RCC 7860 (cell line): ENCODE measurements at regions not wholly inside any gene's neighbourhood (a gene's known extent, or its start where the extent isn't known, plus 50 kb on each side); places are given as distances from the start of the nearest gene placed in this dataset.
A peak's percentile ranks its signal among the peaks of the same experiment; 100 is the strongest.

Source experiments
- DNase-seq: peaks from one replicate; pipeline ENCODE4 v3.0.0-alpha.2; 2015; ENCODE audit warnings: low spot score
- FAIRE-seq: peaks from 2 replicates; lab custom pipeline; 2012; peaks lifted over from hg19 to GRCh38; lab: Jason Lieb, UNC

DNA sequence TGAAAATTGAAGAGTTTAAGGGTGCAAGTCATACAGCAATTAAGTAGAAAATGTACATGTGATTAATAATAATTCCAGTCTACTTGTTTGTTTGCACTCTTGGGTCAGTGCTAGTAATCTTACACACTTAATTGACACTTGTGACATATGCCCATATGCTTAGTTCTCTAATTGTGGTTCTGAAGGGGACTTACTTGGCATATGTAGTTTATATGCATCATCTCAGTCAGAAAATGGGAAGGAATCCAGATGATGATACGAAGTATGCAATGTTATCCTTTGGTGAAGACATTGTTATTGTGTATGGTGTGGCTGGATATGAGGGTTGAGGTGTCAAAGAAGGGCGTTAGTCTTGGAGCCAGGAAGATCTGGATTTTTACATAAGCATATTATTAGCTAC is 193.5 kb upstream of the HDAC9 start:
- no peak for DNase-seq
- no peak for FAIRE-seq

DNA sequence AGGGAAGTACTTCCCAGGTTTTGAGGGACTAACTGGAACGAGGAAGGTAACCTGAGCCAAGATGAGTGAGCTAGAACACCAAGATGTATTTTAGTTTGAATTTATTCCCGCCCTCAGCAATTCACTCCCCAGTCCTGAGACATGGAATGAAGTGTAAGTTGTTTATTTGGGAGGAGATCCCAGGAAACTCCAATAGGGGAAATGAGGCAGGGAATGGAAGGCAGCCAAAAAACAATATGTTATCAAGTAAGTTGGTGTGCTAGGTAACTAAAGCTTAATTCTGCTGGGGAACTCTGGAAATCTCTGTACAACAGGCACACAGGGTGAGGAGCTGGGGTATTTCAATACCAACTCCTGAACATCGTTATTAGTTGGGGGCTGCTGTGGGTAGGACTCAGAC is 189.7 kb upstream of the HDAC9 start:
- FAIRE-seq: no peak
- DNase-seq: no peak

DNA sequence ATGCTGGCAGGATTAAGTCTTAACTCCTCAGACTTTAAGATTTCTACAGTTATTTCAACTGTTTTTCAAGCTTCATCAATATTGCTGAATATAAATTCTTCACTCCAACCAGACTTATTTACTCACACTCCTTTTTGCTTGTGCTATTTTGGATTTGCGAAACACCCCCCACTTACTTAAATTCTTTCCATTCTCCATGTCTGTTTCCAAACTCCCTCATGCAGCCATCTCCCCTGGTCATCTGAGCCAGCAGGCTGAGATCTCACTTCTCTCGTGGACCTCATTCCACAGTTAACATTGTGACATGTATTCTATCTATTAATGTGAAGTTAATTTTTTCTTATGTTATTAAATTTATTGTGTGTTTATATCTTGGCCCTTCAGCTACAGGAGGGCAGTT is 188.9 kb upstream of the HDAC9 start:
- DNase-seq: no peak
- FAIRE-seq: no peak

DNA sequence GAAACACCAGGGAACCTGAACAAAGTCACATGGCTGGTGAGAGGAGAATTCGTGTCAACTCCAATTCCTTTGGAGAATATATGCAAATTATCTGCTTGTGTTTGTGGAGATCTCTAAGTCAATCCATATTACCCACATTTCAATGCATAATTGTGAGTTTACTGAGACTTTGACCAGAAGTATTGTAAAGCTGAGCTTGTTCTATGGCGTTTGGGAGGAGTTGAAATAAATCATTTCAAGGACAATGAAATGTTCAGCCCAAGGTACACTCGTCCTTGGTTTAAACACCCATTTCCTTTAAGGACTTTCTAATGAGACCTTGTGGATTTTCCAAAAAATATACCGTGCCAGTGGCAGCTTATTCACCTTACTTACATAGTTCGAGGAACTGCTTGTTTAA is 186.6 kb upstream of the HDAC9 start:
- DNase-seq (no peak), FAIRE-seq (no peak)

DNA sequence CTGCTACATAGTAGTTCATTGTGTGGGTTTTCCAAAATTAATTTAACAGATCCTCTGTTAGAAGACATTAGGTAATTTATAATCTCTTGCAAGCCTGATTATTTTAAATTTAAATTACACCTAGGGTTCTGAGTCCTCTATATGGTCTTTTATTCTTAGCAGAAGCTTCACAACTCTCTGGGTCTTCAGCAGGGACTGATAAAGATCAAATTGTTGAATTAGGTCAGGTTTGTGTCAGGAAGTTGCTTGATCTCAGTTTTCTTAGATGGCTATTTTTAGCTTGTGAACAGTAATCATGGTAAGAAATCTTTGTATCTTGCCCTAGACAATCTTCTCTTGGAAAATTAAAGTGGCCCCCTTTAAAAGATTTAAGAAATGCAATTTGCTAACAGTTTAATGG is 183.1 kb upstream of the HDAC9 start:
- DNase-seq (no peak), FAIRE-seq (no peak)

DNA sequence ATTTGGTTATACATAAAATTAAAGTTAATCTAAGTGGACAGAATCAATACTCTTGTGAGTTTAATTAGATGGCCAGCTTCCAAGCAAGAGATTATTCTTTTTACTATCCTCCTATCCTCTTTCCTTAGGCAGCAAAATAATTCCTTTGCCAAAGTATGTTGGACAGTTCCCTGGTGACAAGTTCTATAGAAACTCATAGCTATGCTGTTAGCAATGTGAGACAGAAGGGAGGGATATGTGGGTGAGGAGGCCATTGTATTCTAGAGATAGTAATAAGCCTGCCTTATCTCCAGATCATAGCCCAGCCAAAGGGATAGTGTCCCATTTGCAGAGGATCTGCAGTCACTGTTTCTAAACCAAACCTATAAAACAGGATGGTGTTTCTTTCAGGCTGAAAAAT is 181.6 kb upstream of the HDAC9 start:
- no peak for FAIRE-seq
- DNase-seq: no peak

DNA sequence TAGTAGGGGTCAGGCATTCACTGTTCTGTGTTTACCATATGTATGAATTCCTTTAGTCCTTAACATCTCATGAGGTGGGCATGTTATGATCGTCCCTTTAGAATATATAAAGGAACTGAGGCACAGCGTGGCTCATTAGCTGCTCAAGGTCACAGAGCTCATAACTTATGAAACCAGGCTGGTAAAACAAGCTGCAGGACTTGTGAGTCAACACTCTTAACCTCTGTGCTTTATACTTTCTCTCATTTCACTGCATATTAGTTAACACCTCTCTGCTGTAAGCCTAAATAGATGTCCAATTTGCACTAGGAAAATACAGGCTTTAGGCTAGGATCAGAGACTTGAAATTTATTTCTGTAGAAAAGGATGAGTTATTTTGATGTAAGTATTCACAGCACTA is 180.3 kb upstream of the HDAC9 start:
- FAIRE-seq: no peak
- no peak for DNase-seq

DNA sequence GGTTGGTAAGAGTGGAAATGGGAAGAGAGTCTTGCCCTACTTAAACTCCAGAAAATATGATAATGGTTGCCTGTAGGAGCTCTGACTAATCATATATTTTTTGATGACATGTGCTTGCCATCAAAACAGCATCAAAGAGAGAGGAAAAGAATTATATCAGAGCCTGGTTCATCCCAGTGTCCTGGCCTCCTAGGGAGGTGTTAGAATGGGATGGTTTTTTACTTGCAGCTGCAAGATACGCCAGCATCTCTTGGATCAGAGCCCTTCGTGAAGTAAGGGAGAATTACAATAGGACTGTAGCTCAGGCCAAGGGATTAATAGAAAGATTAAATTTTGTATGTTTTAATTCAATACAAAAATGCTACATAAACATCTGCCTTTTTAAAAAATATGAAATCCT is 177.6 kb upstream of the HDAC9 start:
- DNase-seq (no peak), FAIRE-seq (no peak)

DNA sequence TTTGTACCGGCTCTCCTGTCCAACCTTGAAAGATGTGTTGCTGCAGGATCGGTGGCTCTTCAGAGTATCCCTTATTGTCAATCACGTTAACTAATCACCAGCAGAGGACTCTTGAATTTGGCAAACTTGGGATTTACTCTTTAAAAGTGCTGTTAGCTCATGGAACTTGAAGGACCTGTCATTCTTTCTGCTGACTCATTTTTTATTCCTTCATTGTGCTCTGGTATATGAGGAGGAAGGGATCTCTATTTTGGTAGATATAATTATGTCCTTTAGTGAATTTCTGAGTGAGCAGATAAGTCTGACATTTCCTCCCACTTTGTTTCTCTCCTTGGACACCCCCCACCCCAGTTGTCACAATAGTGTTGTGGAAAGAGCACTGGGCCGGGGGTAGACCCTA is 175.1 kb upstream of the HDAC9 start:
- FAIRE-seq (no peak), DNase-seq (no peak)

DNA sequence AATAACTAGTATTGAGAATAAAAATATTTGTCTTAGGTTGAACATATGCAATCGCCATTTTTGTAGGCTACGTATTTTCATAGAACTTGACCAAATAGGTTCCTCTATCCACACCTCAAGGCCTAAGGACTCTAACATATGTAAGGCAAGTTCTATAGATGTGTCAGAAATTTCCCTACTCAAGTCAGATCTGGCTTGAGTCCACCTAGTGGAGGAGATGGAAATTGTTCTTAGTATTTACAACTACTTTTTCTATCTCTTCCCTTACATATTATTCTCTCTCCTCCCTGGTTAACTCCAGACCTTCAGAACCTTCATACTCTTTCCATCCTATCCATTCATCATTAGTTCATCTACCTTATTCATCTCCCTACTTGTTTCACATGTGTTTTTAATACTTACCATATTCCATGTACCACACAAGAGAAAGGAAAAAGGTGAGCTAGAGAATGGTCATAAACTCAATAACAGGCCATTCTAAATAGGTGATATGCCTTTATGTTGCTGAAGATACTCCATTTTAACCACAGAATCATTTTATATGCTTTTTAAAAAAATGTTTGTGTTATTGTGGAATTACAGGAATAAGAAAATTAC is 174.5 kb upstream of the HDAC9 start:
- DNase-seq: peak; percentile 35
- FAIRE-seq: peak; percentile 55

DNA sequence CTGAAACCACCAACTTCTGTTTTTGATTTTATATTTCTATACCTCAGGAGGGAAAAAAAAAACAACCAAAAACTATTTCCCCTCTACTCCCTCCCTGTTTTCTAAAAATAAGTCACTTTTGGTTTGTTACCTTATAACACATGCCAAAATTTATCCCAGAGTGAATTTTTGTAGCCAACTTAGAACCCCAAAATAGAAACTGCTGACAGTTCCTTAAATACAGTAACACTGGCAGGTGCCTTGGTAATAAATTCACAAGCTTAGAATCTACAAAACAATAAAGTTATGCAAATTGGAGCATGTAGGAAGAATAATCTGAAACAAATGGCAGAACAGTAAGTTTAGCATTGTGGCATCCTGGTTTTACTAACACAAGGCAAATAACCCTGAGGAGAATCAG is 165.0 kb upstream of the HDAC9 start:
- no peak for FAIRE-seq
- no peak for DNase-seq

DNA sequence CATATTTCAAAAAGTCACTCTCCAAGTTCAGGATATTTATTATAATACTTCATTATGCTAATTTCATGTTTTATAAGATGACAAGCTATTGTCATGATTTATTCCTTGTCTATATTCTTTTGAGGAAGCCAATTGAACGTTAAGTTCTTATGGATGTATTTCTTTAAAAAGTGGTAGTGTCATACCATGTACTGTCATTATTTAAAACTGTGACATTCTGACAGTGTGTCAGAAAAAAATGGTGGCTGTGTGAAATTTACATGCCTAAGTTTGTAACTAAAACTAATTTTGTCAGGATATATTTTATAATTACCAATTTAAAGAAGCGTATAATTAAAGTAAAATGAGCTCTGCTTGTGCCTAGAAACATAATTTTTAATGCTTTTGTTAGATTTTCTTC is 158.9 kb upstream of the HDAC9 start:
- no peak for FAIRE-seq
- no peak for DNase-seq

DNA sequence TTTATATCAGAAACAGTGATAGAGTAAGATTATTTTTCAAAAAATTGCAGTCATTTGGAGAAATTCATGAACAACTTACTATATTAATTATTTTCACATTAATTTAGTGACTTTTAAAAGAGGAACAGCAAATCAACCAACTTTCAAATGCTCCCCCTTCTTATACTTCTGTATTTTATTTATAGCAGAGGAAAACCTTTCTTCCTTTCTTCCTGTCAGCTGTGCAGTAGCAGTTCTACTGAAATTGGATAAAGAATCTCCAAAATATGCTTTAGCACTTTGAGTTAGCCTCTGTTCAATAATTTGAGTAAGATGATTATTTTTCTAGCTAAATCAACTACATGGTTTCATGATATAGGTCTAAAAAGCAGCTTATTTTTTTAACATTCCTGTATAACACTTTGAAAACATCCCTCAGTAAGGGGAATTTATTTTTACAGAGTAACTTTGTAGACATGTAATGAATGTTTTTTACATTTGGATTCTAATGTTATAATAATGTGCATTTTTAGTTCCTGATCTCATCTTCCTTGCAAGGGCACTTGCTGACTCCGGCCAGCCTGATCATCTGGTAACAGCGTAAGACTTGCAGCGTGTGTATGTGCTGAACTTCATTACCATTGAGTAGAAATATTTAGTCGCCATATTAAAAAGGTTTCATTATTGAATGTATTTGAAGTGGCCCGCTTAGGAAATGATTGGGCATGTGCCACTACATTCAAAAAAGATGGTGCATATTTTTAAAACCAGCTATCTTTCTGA is 158.3 kb upstream of the HDAC9 start:
- FAIRE-seq: no peak
- DNase-seq: no peak

DNA sequence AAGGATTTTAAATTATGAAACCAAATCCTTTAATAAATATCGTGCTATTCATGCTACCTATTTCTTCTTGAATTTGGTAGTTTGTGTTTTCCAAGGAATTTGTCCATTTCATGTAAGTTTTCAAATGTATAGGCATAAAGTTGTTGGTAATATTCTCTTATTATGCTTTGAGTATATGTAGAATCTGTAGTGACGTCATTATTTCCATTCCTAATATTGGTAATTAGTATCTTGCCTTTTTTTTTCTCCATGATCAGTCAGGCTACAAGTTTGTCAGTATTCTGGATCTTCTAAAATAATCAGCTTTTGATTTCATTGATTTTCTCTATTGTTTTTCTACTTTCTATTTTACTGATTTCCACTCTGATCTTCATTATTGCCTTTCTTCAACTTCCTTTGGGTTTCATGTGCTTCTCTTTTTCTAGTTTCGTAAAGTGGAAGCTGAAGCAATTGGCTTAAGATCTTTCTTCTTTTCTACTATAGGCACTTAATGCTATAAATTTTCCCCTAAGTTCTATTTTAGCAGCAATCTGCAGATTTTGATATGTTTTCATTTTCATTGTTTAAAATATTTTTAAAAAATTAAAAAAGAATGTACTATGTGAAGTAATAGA is 156.5 kb upstream of the HDAC9 start:
- DNase-seq (no peak), FAIRE-seq (no peak)

DNA sequence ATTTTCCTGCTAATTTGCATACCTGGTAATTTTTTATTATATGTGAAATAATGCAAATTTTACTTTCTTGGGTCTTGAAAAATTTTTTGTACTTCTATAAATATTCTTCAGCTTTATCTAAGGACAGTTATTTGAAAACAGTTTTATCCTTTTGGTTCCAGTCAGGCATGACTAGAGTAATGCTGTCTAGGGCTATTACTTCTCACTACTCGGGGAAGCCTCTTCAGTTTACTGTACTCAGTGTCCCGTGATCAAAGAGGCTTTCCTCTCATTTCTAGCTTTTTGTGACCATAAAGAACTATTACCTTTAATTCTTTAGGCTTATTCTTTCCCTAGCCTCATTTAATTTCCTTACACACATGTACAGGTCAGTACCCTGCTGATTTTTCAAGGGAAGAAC is 153.8 kb upstream of the HDAC9 start:
- FAIRE-seq (no peak), DNase-seq (no peak)

DNA sequence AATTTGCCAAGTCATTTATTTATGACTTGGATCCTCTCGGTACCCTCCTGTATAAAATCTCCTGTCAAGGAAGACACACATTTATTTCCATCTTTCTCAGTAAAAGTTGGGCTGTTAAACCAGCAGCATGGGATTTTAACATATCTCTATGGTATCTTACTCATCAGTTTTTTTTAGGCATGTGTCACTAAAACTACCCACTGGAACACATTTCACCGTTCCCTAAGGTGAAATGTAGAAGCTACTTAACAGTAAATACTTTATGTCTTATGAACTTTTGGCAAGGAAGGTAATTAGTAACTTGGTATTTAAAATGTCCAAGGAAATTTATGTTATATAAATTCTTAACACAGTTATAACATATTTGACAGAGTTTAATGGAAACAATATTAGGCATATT is 152.5 kb upstream of the HDAC9 start:
- FAIRE-seq (peak; percentile 78), DNase-seq (no peak)

DNA sequence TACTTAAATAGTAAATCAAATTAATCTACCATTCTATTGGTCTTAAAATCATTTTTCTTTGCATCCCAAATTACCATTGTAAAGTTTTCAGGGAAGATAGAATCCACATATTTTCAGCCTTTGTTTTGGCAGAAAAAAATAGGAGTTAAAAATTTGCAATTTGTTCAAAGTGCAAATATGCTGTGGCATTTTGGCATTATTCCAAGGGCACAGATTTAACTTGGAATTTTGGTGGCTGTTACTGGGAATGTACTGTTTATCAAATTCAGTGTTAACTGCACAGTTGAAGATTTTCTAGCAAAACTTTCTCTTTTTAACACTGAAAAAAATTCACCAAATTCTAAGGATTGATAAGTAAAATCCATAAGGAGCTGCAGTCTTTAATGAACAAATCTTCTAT is 151.0 kb upstream of the HDAC9 start:
- FAIRE-seq (no peak), DNase-seq (no peak)

DNA sequence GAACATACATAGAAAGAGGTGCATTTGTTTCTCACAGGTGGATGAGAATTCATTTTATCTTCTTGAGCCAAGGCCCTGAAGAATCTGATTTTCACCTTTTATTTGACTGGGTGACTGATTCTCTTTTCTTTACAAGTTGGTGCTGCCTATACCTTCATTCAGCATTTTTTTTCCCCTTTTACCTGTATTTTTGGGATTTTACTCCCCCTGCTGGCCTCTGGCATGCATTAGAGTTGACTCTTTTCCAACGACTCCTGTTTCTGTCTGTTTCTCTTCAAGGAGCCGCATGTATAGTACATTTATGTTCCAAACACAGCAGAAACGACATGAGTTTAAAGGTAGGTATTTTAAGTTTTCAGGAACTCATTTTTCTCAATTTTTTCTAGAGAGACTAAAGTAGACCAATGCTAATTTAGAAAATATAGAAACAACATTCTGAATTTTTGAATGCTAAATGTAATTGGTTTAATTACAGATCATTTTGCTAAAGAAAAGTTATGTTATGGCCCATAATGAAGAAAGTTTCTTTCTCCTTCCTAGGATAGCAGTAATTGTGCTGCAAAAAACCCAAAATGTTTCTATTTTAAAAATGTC is 149.8 kb upstream of the HDAC9 start:
- peak; percentile 41 for DNase-seq
- peak; percentile 80 for FAIRE-seq

DNA sequence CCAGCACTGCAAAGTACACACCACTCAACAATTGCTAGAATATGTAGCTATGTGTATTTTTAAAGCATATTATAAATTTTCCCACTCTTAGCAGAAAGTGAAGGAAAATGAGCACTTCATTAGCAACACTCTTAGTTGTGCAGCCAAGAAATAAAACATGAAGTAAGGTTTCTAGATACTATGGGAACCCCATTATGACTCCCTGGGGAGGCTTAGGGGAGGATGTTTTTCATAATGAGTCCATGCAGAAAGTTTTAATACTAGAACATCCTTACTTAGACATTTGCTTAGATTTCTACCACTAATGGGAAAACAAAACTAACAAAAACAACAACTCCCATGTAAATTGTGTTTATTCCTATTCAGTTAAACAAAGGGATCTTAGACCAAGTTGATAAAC is 148.4 kb upstream of the HDAC9 start:
- no peak for FAIRE-seq
- no peak for DNase-seq

DNA sequence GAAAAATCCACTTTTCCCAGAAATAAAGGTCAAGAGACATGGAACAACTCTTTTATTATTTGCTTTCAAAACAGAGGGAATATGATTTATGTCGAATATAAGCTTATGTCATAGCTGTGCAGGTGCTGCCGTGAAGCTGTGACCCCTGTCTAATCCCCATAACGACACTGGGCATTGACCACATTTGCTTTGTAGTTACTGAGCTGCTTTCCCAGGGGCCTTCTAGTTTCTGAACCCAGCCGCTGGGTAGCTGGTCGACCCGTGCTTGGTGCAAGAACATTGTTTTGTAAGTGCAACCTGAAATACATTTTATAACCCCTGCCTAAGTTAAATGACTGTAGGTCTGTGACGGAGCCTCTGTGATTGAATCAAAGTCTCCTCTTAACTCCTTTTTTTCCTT is 144.9 kb upstream of the HDAC9 start:
- FAIRE-seq (no peak), DNase-seq (no peak)

DNA sequence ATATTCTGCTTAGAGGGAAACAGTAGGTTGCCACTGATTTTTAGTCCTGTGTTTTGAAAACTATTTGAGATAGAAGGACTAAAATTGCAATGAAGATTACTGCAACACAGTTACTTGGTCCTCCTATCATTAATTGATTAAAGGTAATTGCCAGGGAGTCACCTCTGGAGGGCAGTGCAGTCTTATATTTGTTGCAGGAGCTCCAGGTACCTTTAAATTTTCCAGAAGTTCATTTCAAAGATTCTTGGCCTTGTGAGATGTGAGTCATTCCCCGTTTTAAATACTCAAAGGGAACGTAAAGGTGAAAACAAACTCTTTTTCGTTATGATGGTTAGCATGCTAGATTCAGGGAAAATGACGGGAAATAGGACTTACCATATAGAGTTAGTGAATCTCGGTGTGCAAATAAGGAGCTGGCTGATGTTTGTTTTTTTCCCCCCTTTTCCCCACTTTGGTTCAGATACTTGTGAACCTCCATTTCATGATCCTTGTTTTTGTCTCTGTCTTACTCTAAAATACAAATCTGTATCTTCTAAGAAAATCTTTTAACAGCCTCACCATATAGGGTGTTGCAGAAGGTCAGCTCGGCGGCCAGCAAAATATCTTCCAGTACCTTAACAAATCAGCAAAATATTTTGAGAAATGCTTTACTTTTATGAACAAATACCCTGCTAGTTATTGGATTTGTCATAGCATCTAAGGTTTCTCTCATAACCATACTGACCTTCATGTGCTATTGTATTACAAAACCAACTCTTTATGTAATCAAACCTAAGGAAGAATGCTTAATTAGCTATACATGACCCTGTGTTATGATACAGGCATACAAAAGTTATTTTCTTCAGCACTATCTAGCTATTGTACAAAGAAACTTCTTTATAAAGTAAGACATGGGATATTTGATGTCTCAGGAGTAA is 143.0 kb upstream of the HDAC9 start:
- DNase-seq (peak; percentile 71), FAIRE-seq (peak; percentile 78)
